ENCODE measurements at regions not wholly inside any gene's neighbourhood (a gene's known extent, or its start where the extent isn't known, plus 50 kb on each side); places are given as distances from the start of the nearest gene placed in this dataset.
A peak's percentile ranks its signal among the peaks of the same experiment; 100 is the strongest.

DNA sequence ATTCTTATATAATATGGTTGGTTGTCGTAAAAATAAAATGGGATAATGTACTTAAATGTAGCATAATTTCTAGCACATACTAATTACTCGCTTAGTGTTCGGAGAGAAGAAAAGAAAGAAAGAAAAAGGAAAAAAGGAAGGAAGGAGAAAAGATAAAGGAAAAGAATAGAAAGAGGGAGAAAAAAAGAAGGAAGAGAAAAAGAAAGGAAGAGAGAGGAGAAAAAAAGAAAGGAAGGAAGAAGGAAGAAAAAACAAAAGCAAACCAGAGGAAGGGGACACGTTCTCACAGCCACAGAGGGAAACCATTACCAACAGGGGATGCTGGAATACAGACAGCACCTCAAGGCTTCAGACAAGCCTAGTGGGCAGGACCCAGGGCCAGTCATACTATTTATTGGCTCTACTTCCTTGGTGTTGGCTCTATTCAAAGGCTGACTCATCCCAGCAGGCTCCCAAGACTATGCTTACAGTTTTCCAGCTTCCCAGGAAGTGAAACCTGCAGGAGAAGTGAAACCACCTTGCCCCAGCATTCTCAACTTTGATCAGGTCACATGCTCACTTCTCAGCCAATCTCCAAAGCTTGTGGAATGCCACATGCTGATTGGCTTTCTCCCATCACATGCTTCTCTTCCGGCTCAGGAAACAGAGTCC, 273.5 kb upstream of the IRX5 start:
- no peak overlapping the region for H2BK5ac ChIP-seq (ENCODE audit: low read depth, low read length, poor library complexity)
- no peak overlapping the region for H3K23ac ChIP-seq (ENCODE audit: low read length)
- H3K27me3 ChIP-seq (ENCODE audit: insufficient read depth, low read length), result no peaks in the 10 kb centered on the region
- H4K91ac ChIP-seq (ENCODE audit: low read depth, low read length), result no peak overlapping the region
- no peak overlapping the region for H3K9ac ChIP-seq (ENCODE audit: low read length)
- H4K12ac ChIP-seq (ENCODE audit: low read depth, low read length), result no peak overlapping the region
- H3K36me3 ChIP-seq (ENCODE audit: control insufficient read depth in 1 of 2, insufficient read depth in 2 of 2, low read length in 2 of 2), result no peaks in the 10 kb centered on the region
- WGBS (ENCODE audit: extremely low coverage, insufficient coverage, insufficient read length), result 100% methylated on average over 1 of the region's 5 CpGs
- H2AFZ ChIP-seq (ENCODE audit: insufficient read depth, low read length, poor library complexity), result no peak overlapping the region
- H3K27ac ChIP-seq (ENCODE audit: low read depth, low read length), result no peak overlapping the region
- no peak overlapping the region for H2BK120ac ChIP-seq (ENCODE audit: insufficient read depth, low read length, poor library complexity)
- no peak for DNase-seq
- no peak overlapping the region for H4K8ac ChIP-seq (ENCODE audit: low read depth, low read length)
- no peak overlapping the region for H3K14ac ChIP-seq (ENCODE audit: low read length)
- H3K4me2 ChIP-seq (ENCODE audit: low read length), result no peak overlapping the region
- no peak overlapping the region for H3K4me3 ChIP-seq (ENCODE audit: low read depth, low read length)
- H3K79me2 ChIP-seq (ENCODE audit: control insufficient read depth, insufficient read depth, low read length, poor library complexity), result no peaks in the 10 kb centered on the region
- no peaks in the 10 kb centered on the region for H3K9me3 ChIP-seq (ENCODE audit: insufficient read depth, low read depth, low read length)
- peaks cover 0 to 4% of the 10 kb centered on the region in 2 experiments for H3K4me1 ChIP-seq (ENCODE audit: control insufficient read depth in 1 of 2, insufficient read depth in 2 of 2, low read length in 2 of 2)
- no peak overlapping the region for H3K4ac ChIP-seq (ENCODE audit: low read depth, low read length)
- no peak overlapping the region for H2AK5ac ChIP-seq (ENCODE audit: low read length)
- no peaks in the 10 kb centered on the region for H3K79me1 ChIP-seq (ENCODE audit: low read length)
- H3K18ac ChIP-seq (ENCODE audit: low read length), result no peak overlapping the region
- no peak overlapping the region for H2BK12ac ChIP-seq (ENCODE audit: low read length)

DNA sequence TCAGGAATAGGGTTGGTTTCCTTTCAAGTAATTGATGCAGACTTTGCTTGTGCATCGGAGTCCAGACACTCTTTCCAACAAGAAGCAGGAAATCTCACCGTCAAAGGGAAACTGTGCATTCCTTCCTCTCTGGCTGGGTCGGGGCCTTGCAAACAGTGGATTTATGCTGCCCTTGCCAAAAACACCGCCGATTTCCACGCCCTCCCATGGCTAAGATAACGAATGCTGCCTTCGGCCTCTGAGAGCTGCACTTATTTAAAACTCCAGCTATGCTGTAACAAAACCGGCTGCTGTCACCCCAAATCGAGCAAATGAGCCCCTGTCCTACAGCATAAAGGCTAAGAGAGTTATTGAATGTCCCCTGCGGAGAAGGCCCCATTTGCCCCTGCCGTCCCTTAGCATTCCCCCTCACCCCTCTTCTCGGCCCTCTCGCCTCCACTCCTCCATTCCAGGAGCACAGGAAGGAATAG, 275.5 kb upstream of the IRX5 start:
- no peak overlapping the region for H3K4me3 ChIP-seq (ENCODE audit: low read depth, low read length)
- H3K36me3 ChIP-seq (ENCODE audit: control insufficient read depth in 1 of 2, insufficient read depth in 2 of 2, low read length in 2 of 2), result no peaks in the 10 kb centered on the region
- WGBS (ENCODE audit: extremely low coverage, insufficient coverage, insufficient read length), result no CpG with 5 or more reads among the region's 14 CpGs
- H3K4me2 ChIP-seq (ENCODE audit: low read length), result peak overlapping the region; percentile 48
- H3K23ac ChIP-seq (ENCODE audit: low read length), result no peak overlapping the region
- H3K14ac ChIP-seq (ENCODE audit: low read length), result no peak overlapping the region
- no peak overlapping the region for H3K18ac ChIP-seq (ENCODE audit: low read length)
- no peak for DNase-seq
- no peak overlapping the region for H3K4ac ChIP-seq (ENCODE audit: low read depth, low read length)
- no peaks in the 10 kb centered on the region for H3K79me1 ChIP-seq (ENCODE audit: low read length)
- H4K91ac ChIP-seq (ENCODE audit: low read depth, low read length), result no peak overlapping the region
- no peak overlapping the region for H2AK5ac ChIP-seq (ENCODE audit: low read length)
- H4K8ac ChIP-seq (ENCODE audit: low read depth, low read length), result no peak overlapping the region
- H2AFZ ChIP-seq (ENCODE audit: insufficient read depth, low read length, poor library complexity), result peak overlapping the region; percentile 35
- H2BK12ac ChIP-seq (ENCODE audit: low read length), result no peak overlapping the region
- H3K4me1 ChIP-seq (ENCODE audit: control insufficient read depth in 1 of 2, insufficient read depth in 2 of 2, low read length in 2 of 2), result peaks cover 0 to 6% of the 10 kb centered on the region in 2 experiments
- no peaks in the 10 kb centered on the region for H3K9me3 ChIP-seq (ENCODE audit: insufficient read depth, low read depth, low read length)
- H2BK120ac ChIP-seq (ENCODE audit: insufficient read depth, low read length, poor library complexity), result no peak overlapping the region
- H3K9ac ChIP-seq (ENCODE audit: low read length), result peak overlapping the region; percentile 29
- no peak overlapping the region for H3K27ac ChIP-seq (ENCODE audit: low read depth, low read length)
- no peak overlapping the region for H4K12ac ChIP-seq (ENCODE audit: low read depth, low read length)
- no peak overlapping the region for H2BK5ac ChIP-seq (ENCODE audit: low read depth, low read length, poor library complexity)
- no peaks in the 10 kb centered on the region for H3K79me2 ChIP-seq (ENCODE audit: control insufficient read depth, insufficient read depth, low read length, poor library complexity)
- H3K27me3 ChIP-seq (ENCODE audit: insufficient read depth, low read length), result peaks cover 10% of the 10 kb centered on the region

DNA sequence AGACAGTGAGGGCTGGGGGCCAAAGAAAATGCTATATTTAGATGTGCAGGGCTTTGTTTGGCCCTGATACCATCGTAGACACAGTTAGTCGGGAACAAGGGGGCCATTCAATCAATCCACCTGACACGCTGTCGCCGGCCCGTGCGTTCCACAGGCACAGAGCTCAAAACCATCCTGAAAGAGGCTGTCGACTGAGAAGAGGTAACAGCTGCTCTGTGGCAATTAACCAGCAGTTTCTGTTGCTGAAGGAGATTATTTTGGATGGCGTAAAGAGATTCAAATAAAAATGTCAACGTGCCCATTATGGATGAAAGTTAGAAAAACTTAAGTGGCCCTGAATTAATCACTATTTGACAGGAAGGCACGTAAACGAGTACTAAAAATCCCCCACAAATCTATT, 276.2 kb upstream of the IRX5 start:
- no CpG with 5 or more reads among the region's 12 CpGs for WGBS (ENCODE audit: extremely low coverage, insufficient coverage, insufficient read length)
- peaks cover 0 to 6% of the 10 kb centered on the region in 2 experiments for H3K4me1 ChIP-seq (ENCODE audit: control insufficient read depth in 1 of 2, insufficient read depth in 2 of 2, low read length in 2 of 2)
- no peak overlapping the region for H4K12ac ChIP-seq (ENCODE audit: low read depth, low read length)
- no peak overlapping the region for H4K8ac ChIP-seq (ENCODE audit: low read depth, low read length)
- no peak overlapping the region for H2AK5ac ChIP-seq (ENCODE audit: low read length)
- H3K4me2 ChIP-seq (ENCODE audit: low read length), result no peak overlapping the region
- no peak overlapping the region for H2BK5ac ChIP-seq (ENCODE audit: low read depth, low read length, poor library complexity)
- no peak overlapping the region for H2BK120ac ChIP-seq (ENCODE audit: insufficient read depth, low read length, poor library complexity)
- H3K36me3 ChIP-seq (ENCODE audit: control insufficient read depth in 1 of 2, insufficient read depth in 2 of 2, low read length in 2 of 2), result no peaks in the 10 kb centered on the region
- H2BK12ac ChIP-seq (ENCODE audit: low read length), result no peak overlapping the region
- no peak overlapping the region for H3K27ac ChIP-seq (ENCODE audit: low read depth, low read length)
- no peak overlapping the region for H3K23ac ChIP-seq (ENCODE audit: low read length)
- H3K18ac ChIP-seq (ENCODE audit: low read length), result no peak overlapping the region
- H3K79me2 ChIP-seq (ENCODE audit: control insufficient read depth, insufficient read depth, low read length, poor library complexity), result no peaks in the 10 kb centered on the region
- H3K27me3 ChIP-seq (ENCODE audit: insufficient read depth, low read length), result peaks cover 10% of the 10 kb centered on the region
- H3K9ac ChIP-seq (ENCODE audit: low read length), result no peak overlapping the region
- H4K91ac ChIP-seq (ENCODE audit: low read depth, low read length), result no peak overlapping the region
- H2AFZ ChIP-seq (ENCODE audit: insufficient read depth, low read length, poor library complexity), result no peak overlapping the region
- H3K4ac ChIP-seq (ENCODE audit: low read depth, low read length), result no peak overlapping the region
- H3K9me3 ChIP-seq (ENCODE audit: insufficient read depth, low read depth, low read length), result no peaks in the 10 kb centered on the region
- no peak overlapping the region for H3K14ac ChIP-seq (ENCODE audit: low read length)
- H3K79me1 ChIP-seq (ENCODE audit: low read length), result no peaks in the 10 kb centered on the region
- no peak overlapping the region for H3K4me3 ChIP-seq (ENCODE audit: low read depth, low read length)
- no peak for DNase-seq

DNA sequence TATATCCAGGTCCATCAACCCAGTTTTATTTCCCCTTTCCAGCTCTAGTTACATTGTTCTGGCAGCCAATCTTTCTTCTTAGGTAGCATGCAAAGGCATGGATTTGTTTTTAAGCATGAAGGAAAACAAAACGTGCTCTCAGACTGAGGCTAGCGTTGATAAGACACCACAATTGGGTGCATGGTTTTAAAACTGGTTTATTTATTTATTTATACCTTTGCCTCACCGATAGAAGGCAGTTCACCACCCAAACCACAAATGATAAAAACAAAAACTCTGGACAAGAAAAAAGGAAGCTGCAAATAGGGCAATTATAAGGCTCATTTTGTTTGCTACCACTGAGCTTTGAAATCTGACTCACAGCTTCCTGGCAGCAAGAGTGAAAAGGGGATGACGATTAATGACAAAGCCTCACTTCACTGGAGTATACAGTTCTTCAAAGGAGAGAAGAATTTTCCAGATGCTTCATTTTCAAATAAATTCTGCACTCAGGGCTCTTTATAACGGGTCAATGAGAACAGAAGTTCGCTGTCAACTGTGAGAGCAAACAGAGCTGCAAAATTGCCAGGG, 278.4 kb upstream of the IRX5 start:
- Histone ChIP-seq H3K9me3 (ENCODE audit: insufficient read depth, low read depth, low read length) (no peaks in the 10 kb centered on the region), H3K18ac (ENCODE audit: low read length) (no peak overlapping the region), H2AK5ac (ENCODE audit: low read length) (no peak overlapping the region), H3K4me1 (ENCODE audit: control insufficient read depth in 1 of 2, insufficient read depth in 2 of 2, low read length in 2 of 2) (peaks cover 0 to 10% of the 10 kb centered on the region in 2 experiments), H3K36me3 (ENCODE audit: control insufficient read depth in 1 of 2, insufficient read depth in 2 of 2, low read length in 2 of 2) (no peaks in the 10 kb centered on the region), H4K91ac (ENCODE audit: low read depth, low read length) (no peak overlapping the region), H3K4me2 (ENCODE audit: low read length) (no peak overlapping the region), H2BK120ac (ENCODE audit: insufficient read depth, low read length, poor library complexity) (no peak overlapping the region), H3K4ac (ENCODE audit: low read depth, low read length) (no peak overlapping the region), H2BK12ac (ENCODE audit: low read length) (no peak overlapping the region), H4K8ac (ENCODE audit: low read depth, low read length) (no peak overlapping the region), H3K9ac (ENCODE audit: low read length) (no peak overlapping the region), H3K27ac (ENCODE audit: low read depth, low read length) (no peak overlapping the region), H3K27me3 (ENCODE audit: insufficient read depth, low read length) (peaks cover 10% of the 10 kb centered on the region), H4K12ac (ENCODE audit: low read depth, low read length) (no peak overlapping the region), H2BK5ac (ENCODE audit: low read depth, low read length, poor library complexity) (no peak overlapping the region), H3K79me1 (ENCODE audit: low read length) (no peaks in the 10 kb centered on the region), H2AFZ (ENCODE audit: insufficient read depth, low read length, poor library complexity) (no peak overlapping the region), H3K4me3 (ENCODE audit: low read depth, low read length) (no peak overlapping the region), H3K23ac (ENCODE audit: low read length) (no peak overlapping the region), H3K14ac (ENCODE audit: low read length) (no peak overlapping the region), H3K79me2 (ENCODE audit: control insufficient read depth, insufficient read depth, low read length, poor library complexity) (no peaks in the 10 kb centered on the region)
- DNase-seq, result no peak
- no CpG with 5 or more reads among the region's 6 CpGs for WGBS (ENCODE audit: extremely low coverage, insufficient coverage, insufficient read length)

Data from trophoblast cell (in vitro differentiated cells and primary cell).